ENCODE measurements at regions not wholly inside any gene's neighbourhood (a gene's known extent, or its start where the extent isn't known, plus 50 kb on each side); places are given as distances from the start of the nearest gene placed in this dataset.

DNA sequence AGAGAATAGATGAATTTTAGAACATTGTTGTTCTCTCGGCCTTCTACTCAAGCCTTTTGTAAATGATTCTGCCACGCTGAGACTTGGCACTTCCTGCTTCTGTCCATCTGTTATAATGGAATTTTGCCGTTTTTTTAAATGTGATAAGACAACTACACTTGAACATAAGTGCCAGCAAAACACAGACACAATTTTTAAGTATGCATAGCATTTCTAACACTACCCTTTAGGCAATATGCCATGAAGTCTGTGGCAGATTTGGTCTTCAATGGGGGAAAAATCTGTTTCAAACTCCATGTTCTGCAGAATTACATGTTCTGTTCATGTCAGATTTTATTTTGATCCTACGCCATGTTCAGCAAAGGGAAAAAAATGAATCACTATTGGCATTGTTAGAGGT, 1170.7 kb upstream of the SLC39A10 start:
- TF ChIP-seq, protein P1, sequence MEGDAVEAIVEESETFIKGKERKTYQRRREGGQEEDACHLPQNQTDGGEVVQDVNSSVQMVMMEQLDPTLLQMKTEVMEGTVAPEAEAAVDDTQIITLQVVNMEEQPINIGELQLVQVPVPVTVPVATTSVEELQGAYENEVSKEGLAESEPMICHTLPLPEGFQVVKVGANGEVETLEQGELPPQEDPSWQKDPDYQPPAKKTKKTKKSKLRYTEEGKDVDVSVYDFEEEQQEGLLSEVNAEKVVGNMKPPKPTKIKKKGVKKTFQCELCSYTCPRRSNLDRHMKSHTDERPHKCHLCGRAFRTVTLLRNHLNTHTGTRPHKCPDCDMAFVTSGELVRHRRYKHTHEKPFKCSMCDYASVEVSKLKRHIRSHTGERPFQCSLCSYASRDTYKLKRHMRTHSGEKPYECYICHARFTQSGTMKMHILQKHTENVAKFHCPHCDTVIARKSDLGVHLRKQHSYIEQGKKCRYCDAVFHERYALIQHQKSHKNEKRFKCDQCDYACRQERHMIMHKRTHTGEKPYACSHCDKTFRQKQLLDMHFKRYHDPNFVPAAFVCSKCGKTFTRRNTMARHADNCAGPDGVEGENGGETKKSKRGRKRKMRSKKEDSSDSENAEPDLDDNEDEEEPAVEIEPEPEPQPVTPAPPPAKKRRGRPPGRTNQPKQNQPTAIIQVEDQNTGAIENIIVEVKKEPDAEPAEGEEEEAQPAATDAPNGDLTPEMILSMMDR (IDR thresholded peaks at IDR 0.05): no peak
- TF ChIP-seq POLR2A (IDR thresholded peaks at IDR 0.05) (no peak), EP300 (IDR thresholded peaks at IDR 0.05) (no peak), POLR2AphosphoS5 (IDR thresholded peaks at IDR 0.05) (no peak)

Data from sigmoid colon (tissue), 4 donors.